DND-41 (cell line): ENCODE measurements at regions not wholly inside any gene's neighbourhood (a gene's known extent, or its start where the extent isn't known, plus 50 kb on each side); places are given as distances from the start of the nearest gene placed in this dataset.

Experiments used
- ATAC-seq: fragments of 200-7000 bp; cut with Tn5 transposase; 3 replicates; pipeline ENCODE4 v1.9.1; 2021; ENCODE audit warnings: low read depth; ENCODE audit not compliant: insufficient read depth
- DNase-seq: peaks from one replicate; pipeline ENCODE4 v3.0.0-alpha.2; 2020
- H2AFZ ChIP-seq: 2 replicates; pipeline ENCODE4 v1.6.0; 2012; ENCODE audit warnings: low read depth, low read length
- H3K27ac ChIP-seq: 2 replicates; pipeline ENCODE4 v1.5.1; 2012; ENCODE audit warnings: low read length, inconsistent platforms
- H3K27me3 ChIP-seq: fragments of 200-600 bp; sonication (generic); 2 replicates; pipeline ENCODE4 v1.6.0; 2012; ENCODE audit warnings: low read length, mild to moderate bottlenecking, inconsistent platforms; ENCODE audit not compliant: insufficient read depth, poor library complexity
- H3K36me3 ChIP-seq: 2 replicates; pipeline ENCODE4 v1.5.1; 2012; ENCODE audit warnings: low read length, inconsistent platforms; ENCODE audit not compliant: insufficient read depth
- H3K4me1 ChIP-seq: 2 replicates; pipeline ENCODE4 v1.5.1; 2012; ENCODE audit warnings: mild to moderate bottlenecking, low read length; ENCODE audit not compliant: insufficient read depth
- H3K4me2 ChIP-seq: 2 replicates; pipeline ENCODE4 v1.6.0; 2012; ENCODE audit warnings: mild to moderate bottlenecking, moderate library complexity, low read length, inconsistent platforms; ENCODE audit not compliant: insufficient read depth
- H3K4me3 ChIP-seq, 2 experiments: fragments of 200-600 bp in 1 of 2; shearing (Covaris generic) in 1 of 2; 2 replicates each; pipeline ENCODE4 v1.5.1; 2012 to 2016; ENCODE audit warnings: inconsistent platforms in 2 of 2, low read length in 2 of 2, mild to moderate bottlenecking in 2 of 2, low read depth in 1 of 2, moderate library complexity in 1 of 2
- H3K79me2 ChIP-seq: 2 replicates; pipeline ENCODE4 v1.6.0; 2012; ENCODE audit warnings: low read length, inconsistent platforms; ENCODE audit not compliant: insufficient read depth
- H3K9ac ChIP-seq: 2 replicates; pipeline ENCODE4 v1.6.0; 2012; ENCODE audit warnings: low read depth, mild to moderate bottlenecking, inconsistent platforms, low read length, moderate library complexity
- H3K9me3 ChIP-seq: 2 replicates; pipeline ENCODE4 v1.5.1; 2012; ENCODE audit warnings: low read length, moderate library complexity, mild to moderate bottlenecking, inconsistent platforms; ENCODE audit not compliant: insufficient read depth, severe bottlenecking
- H4K20me1 ChIP-seq: 2 replicates; pipeline ENCODE4 v1.6.0; 2012; ENCODE audit warnings: low read length; ENCODE audit not compliant: insufficient read depth
- CTCF ChIP-seq: IDR thresholded peaks from 2 replicates; pipeline ENCODE4 v1.5.1; 2012; ENCODE audit warnings: borderline replicate concordance, low read length, moderate library complexity, mild to moderate bottlenecking; ENCODE audit not compliant: poor library complexity, severe bottlenecking; ENCODE audit errors: extremely low read depth
- EZH2 ChIP-seq: IDR thresholded peaks from 3 replicates; pipeline ENCODE4 v1.6.1; 2012; ENCODE audit warnings: borderline replicate concordance, low read depth, mild to moderate bottlenecking, moderate library complexity, low read length, inconsistent platforms; ENCODE audit not compliant: severe bottlenecking

GRCh38 chr2:145750612-145751011 lies 1230.7 kb upstream of the ZEB2 start:
- H4K20me1 ChIP-seq, result no peaks in the 10 kb centered on the region
- TF ChIP-seq CTCF (no peak), EZH2 (no peak)
- no peak overlapping the region for H3K4me2 ChIP-seq
- H2AFZ ChIP-seq, result no peak overlapping the region
- ATAC-seq (no peak), DNase-seq (no peak)
- H3K27ac ChIP-seq, result no peak overlapping the region
- H3K4me3 ChIP-seq, result no peak overlapping the region
- H3K9ac ChIP-seq, result no peak overlapping the region
- no peaks in the 10 kb centered on the region for H3K27me3 ChIP-seq
- no peaks in the 10 kb centered on the region for H3K36me3 ChIP-seq
- H3K9me3 ChIP-seq, result no peaks in the 10 kb centered on the region
- peaks cover 33% of the 10 kb centered on the region for H3K4me1 ChIP-seq
- H3K79me2 ChIP-seq, result no peaks in the 10 kb centered on the region

GRCh38 chr2:145750144-145750543 lies 1230.2 kb upstream of the ZEB2 start:
- ATAC-seq (no peak), DNase-seq (no peak)
- H2AFZ ChIP-seq, result no peak overlapping the region
- H3K9me3 ChIP-seq, result no peaks in the 10 kb centered on the region
- no peak overlapping the region for H3K4me3 ChIP-seq
- peaks cover 33% of the 10 kb centered on the region for H3K4me1 ChIP-seq
- TF ChIP-seq CTCF, result no peak
- no peak for TF ChIP-seq EZH2
- no peak overlapping the region for H3K9ac ChIP-seq
- no peaks in the 10 kb centered on the region for H3K27me3 ChIP-seq
- no peak overlapping the region for H3K4me2 ChIP-seq
- H4K20me1 ChIP-seq, result no peaks in the 10 kb centered on the region
- H3K36me3 ChIP-seq, result no peaks in the 10 kb centered on the region
- H3K79me2 ChIP-seq, result no peaks in the 10 kb centered on the region
- H3K27ac ChIP-seq, result no peak overlapping the region

DNA sequence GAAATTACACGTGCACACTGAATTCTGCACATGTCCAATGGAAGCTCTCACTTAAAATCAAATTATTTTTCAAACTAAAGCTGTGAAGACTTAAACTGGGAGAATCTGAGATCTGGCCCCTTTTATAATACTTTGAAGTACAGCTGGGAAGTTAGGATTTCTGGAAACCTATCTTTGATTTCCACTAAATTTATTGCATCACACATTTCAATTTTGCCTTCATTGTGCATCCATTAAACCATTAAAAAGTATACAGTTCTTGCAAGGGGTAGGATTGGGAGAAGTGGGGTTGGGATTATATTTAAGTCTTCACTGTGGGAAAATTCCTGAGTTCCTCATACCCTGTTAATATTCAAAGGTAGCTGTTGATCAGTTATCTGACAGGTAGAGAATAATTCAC lies 1229.6 kb upstream of the ZEB2 start:
- no peak for TF ChIP-seq CTCF
- no peak for TF ChIP-seq EZH2
- DNase-seq (no peak), ATAC-seq (0 out of 3 replicates have a peak, but pooled peaks have one; percentile 13)
- Histone ChIP-seq H3K79me2 (no peaks in the 10 kb centered on the region), H3K4me2 (no peak overlapping the region), H3K27me3 (no peaks in the 10 kb centered on the region), H3K36me3 (no peaks in the 10 kb centered on the region), H3K27ac (no peak overlapping the region), H3K9me3 (no peaks in the 10 kb centered on the region), H2AFZ (no peak overlapping the region), H3K9ac (no peak overlapping the region), H4K20me1 (no peaks in the 10 kb centered on the region), H3K4me1 (peaks cover 33% of the 10 kb centered on the region), H3K4me3 (no peak overlapping the region)

DNA sequence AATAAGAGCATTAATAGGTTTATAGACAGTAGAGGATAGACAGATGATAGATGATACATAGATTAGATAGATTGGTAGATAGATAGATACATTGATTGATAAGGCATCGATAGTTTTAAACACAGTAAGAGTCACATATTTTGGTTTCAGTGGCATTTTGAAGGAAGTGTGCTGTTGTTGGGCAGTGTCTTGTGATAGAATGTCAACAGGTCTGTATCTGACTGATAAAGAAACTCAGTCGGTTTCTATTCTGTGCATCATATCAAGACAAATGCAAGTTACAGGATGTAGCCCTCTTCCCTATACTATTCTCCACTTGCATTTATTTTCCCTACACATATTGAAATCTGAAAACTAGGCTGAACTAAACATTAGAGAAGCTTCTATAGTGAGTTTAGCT lies 1229.0 kb upstream of the ZEB2 start:
- Histone ChIP-seq H3K79me2 (no peaks in the 10 kb centered on the region), H3K27ac (no peak overlapping the region), H3K4me1 (peaks cover 33% of the 10 kb centered on the region), H3K9ac (no peak overlapping the region), H4K20me1 (no peaks in the 10 kb centered on the region), H2AFZ (no peak overlapping the region), H3K9me3 (no peaks in the 10 kb centered on the region), H3K4me2 (no peak overlapping the region), H3K27me3 (no peaks in the 10 kb centered on the region), H3K4me3 (no peak overlapping the region), H3K36me3 (no peaks in the 10 kb centered on the region)
- TF ChIP-seq CTCF (no peak), EZH2 (no peak)
- DNase-seq, result no peak
- ATAC-seq, result no peak
